Suppressor macrophage treated with lipopolysaccharide for 1 hour (primary cell): ENCODE measurements at regions not wholly inside any gene's neighbourhood (a gene's known extent, or its start where the extent isn't known, plus 50 kb on each side); places are given as distances from the start of the nearest gene placed in this dataset.
A peak's percentile ranks its signal among the peaks of the same experiment; 100 is the strongest.
"Not testable (repeated sequence)": the region's sequence is repeated elsewhere in the genome, so short reads cannot be mapped to it uniquely, and the experiment has no call there.

Source experiments
- DNase-seq, 3 donors: peaks; one replicate each; pipeline ENCODE4 v3.0.0-alpha.2; 2020 to 2022

GRCh38 chr5:174828804-174829510, 104.6 kb downstream of the MSX2 start:
- DNase-seq = no peak

- no peak for DNase-seq
Measured at GRCh38 chr5:174827558-174827957, 103.2 kb downstream of the MSX2 start.

GRCh38 chr5:174825587-174825986, 101.2 kb downstream of the MSX2 start:
- DNase-seq = no peak

- no peak for DNase-seq
Measured at GRCh38 chr5:174818430-174818829, 94.0 kb downstream of the MSX2 start.

GRCh38 chr5:174817610-174818009, 93.2 kb downstream of the MSX2 start:
- DNase-seq = no peak

GRCh38 chr5:174816858-174817257, 92.5 kb downstream of the MSX2 start:
- DNase-seq = no peak

- no peak for DNase-seq
Measured at GRCh38 chr5:174811438-174811837, 87.1 kb downstream of the MSX2 start.

- no peak for DNase-seq
Measured at GRCh38 chr5:174810796-174811195, 86.4 kb downstream of the MSX2 start.

GRCh38 chr5:174807471-174807870, 83.1 kb downstream of the MSX2 start:
- DNase-seq = no peak

GRCh38 chr5:174806729-174807128, 82.3 kb downstream of the MSX2 start:
- DNase-seq = no peak

GRCh38 chr5:174801798-174802197, 77.4 kb downstream of the MSX2 start:
- DNase-seq = no peak

GRCh38 chr5:174800435-174800834, 76.1 kb downstream of the MSX2 start:
- DNase-seq = no peak

- DNase-seq = no peak
Measured at GRCh38 chr5:174799121-174799520, 74.7 kb downstream of the MSX2 start.

- DNase-seq = no peak
Measured at GRCh38 chr5:174798551-174798951, 74.2 kb downstream of the MSX2 start.

GRCh38 chr5:174796711-174797192, 72.4 kb downstream of the MSX2 start:
- DNase-seq = no peak

- DNase-seq = no peak
Measured at GRCh38 chr5:174794931-174795672, 70.7 kb downstream of the MSX2 start.

GRCh38 chr5:174793684-174794328, 69.4 kb downstream of the MSX2 start:
- peak; percentile 60 to 84 (median 71) for DNase-seq

- no peak for DNase-seq
Measured at GRCh38 chr5:174793076-174793475, 68.7 kb downstream of the MSX2 start.

GRCh38 chr5:174792265-174792664, 67.9 kb downstream of the MSX2 start:
- DNase-seq = not testable (repeated sequence)

GRCh38 chr5:174790906-174791305, 66.5 kb downstream of the MSX2 start:
- DNase-seq = no peak

- DNase-seq = no peak
Measured at GRCh38 chr5:174789596-174789995, 65.2 kb downstream of the MSX2 start.

GRCh38 chr5:174785120-174785680, 60.8 kb downstream of the MSX2 start:
- no peak for DNase-seq
